Left lung (tissue), 4 donors: ENCODE measurements at regions not wholly inside any gene's neighbourhood (a gene's known extent, or its start where the extent isn't known, plus 50 kb on each side); places are given as distances from the start of the nearest gene placed in this dataset.

Source experiments
- ATAC-seq: fragments of 200-7000 bp; cut with Tn5 transposase; one replicate; pipeline ENCODE4 v1.9.1; 2020; ENCODE audit warnings: moderate library complexity
- DNase-seq, 4 donors: peaks; one replicate each; pipeline ENCODE4 v3.0.0-alpha.2; 2013 to 2020
- H3K27ac ChIP-seq, 2 donors: fragments of 200-600 bp; sonication (generic) in 1 of 2; one replicate each; pipeline versions ENCODE4 v1.5.0 to v1.8.0; 2020 to 2021
- H3K27me3 ChIP-seq, 2 donors: fragments of 200-600 bp; sonication (generic) in 1 of 2; one replicate each; pipeline versions ENCODE4 v1.5.0 to v1.8.0; 2020 to 2021
- H3K36me3 ChIP-seq, 2 donors: fragments of 200-600 bp; sonication (generic) in 1 of 2; one replicate each; pipeline versions ENCODE4 v1.5.0 to v1.8.0; 2020 to 2021
- H3K4me1 ChIP-seq, 2 donors: fragments of 200-600 bp; one replicate each; pipeline ENCODE4 v1.8.0; 2021
- H3K4me3 ChIP-seq, 2 donors: fragments of 200-600 bp; sonication (generic) in 1 of 2; one replicate each; pipeline versions ENCODE4 v1.5.0 to v1.8.0; 2020 to 2021; ENCODE audit warnings: mild to moderate bottlenecking in 1 of 2
- H3K9me3 ChIP-seq, 2 donors: fragments of 200-600 bp; sonication (generic) in 1 of 2; one replicate each; pipeline versions ENCODE4 v1.5.0 to v1.8.0; 2020 to 2021
- CTCF ChIP-seq, 2 donors: fragments of 200-600 bp; sonication (generic) in 1 of 2; IDR thresholded peaks; one replicate each; pipeline versions ENCODE4 v1.5.0 to v1.8.0; 2021; ENCODE audit warnings: antibody characterized with exemption in 2 of 2
- intact Hi-C, 2 donors: fragments of 100-400 bp; cut with DNase I; formaldehyde crosslinking; loops; one replicate each; pipeline versions ENCODE4 v1.11.2 to v1.14.2; 2022
- donor health status: DM: no; HTN: yes; CAD: no.
- donor health status: DM: no; HTN: no; CAD: no.

GRCh38 chr3:105970283-105970682, 101.5 kb upstream of the CBLB start:
- Histone ChIP-seq H3K36me3 (no peaks in the 10 kb centered on the region), H3K27ac (no peak overlapping the region), H3K4me3 (no peak overlapping the region), H3K4me1 (no peaks in the 10 kb centered on the region), H3K9me3 (peaks cover 0 to 13% of the 10 kb centered on the region in 2 donors), H3K27me3 (no peaks in the 10 kb centered on the region)
- no peak for TF ChIP-seq CTCF (IDR thresholded peaks at IDR 0.05)
- intact Hi-C loops, result no loop called here
- DNase-seq, result peak in 3 of 4 donors; percentile 23 to 66 (median 63)
- ATAC-seq, result peak; percentile 83

DNA sequence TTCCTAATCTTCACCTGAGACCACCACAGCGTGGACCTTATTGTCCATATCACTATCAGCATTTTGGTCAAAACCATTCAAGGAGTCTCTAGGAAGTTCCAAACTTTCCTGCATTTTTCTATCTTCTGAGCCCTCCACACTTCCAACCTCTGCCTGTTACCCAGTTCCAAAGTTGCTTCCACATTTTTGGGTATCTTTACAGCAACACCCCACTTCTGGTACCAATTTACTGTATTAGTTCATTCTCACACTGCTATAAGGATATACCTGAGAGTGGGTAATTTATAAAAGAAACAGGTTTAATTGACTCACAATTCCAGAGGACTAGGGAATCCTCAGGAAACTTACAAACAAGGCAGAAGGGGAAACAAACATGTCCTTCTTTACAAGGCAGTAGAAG, 103.3 kb upstream of the CBLB start:
- no peaks in the 10 kb centered on the region for H3K36me3 ChIP-seq
- H3K27me3 ChIP-seq, result no peaks in the 10 kb centered on the region
- intact Hi-C loops, result no loop called here
- no peak for TF ChIP-seq CTCF (IDR thresholded peaks at IDR 0.05)
- no peak overlapping the region for H3K27ac ChIP-seq
- peaks cover 0 to 13% of the 10 kb centered on the region in 2 donors for H3K9me3 ChIP-seq
- no peaks in the 10 kb centered on the region for H3K4me1 ChIP-seq
- ATAC-seq (no peak), DNase-seq (no peak)
- no peak overlapping the region for H3K4me3 ChIP-seq

- Histone ChIP-seq H3K9me3 (peaks cover 0 to 13% of the 10 kb centered on the region in 2 donors), H3K27ac (no peak overlapping the region), H3K27me3 (no peaks in the 10 kb centered on the region), H3K4me3 (no peak overlapping the region), H3K4me1 (no peaks in the 10 kb centered on the region), H3K36me3 (no peaks in the 10 kb centered on the region)
- ATAC-seq, result no peak
- no peak for DNase-seq
- intact Hi-C loops, result no loop called here
- no peak for TF ChIP-seq CTCF (IDR thresholded peaks at IDR 0.05)
Observed at GRCh38 chr3:105974381-105974780, 105.6 kb upstream of the CBLB start.

DNA sequence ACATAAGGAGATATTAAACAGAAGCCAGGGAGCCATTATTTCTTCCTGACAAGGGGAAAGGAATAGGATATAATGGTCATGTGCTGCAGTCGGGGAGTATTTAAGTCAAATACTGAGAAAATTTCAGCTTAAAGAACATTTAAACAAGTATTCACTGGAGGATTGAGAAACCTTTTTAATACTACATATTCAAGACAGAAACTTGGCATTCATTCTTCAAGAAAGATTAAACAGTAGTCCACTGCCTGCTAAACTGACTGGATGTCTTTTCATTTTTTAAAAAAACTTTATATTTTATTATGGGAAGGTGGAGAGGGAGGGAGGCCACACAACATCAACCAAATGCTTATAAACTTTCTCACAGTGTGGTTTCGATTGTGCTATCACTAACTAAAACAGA, 107.4 kb upstream of the CBLB start:
- no peaks in the 10 kb centered on the region for H3K36me3 ChIP-seq
- peak in 1 of 4 donors; percentile 13 for DNase-seq
- no peak overlapping the region for H3K27ac ChIP-seq
- no peak for TF ChIP-seq CTCF (IDR thresholded peaks at IDR 0.05)
- no peaks in the 10 kb centered on the region for H3K27me3 ChIP-seq
- peaks cover 0 to 9% of the 10 kb centered on the region in 2 donors for H3K9me3 ChIP-seq
- no peak for ATAC-seq
- intact Hi-C loops, result no loop called here
- H3K4me3 ChIP-seq, result no peak overlapping the region
- no peaks in the 10 kb centered on the region for H3K4me1 ChIP-seq

- intact Hi-C loops, result no loop called here
- H3K27ac ChIP-seq, result no peak overlapping the region
- no peaks in the 10 kb centered on the region for H3K36me3 ChIP-seq
- no peak for TF ChIP-seq CTCF (IDR thresholded peaks at IDR 0.05)
- no peaks in the 10 kb centered on the region for H3K4me1 ChIP-seq
- no peak overlapping the region for H3K4me3 ChIP-seq
- DNase-seq, result no peak
- no peaks in the 10 kb centered on the region for H3K27me3 ChIP-seq
- no peak for ATAC-seq
- H3K9me3 ChIP-seq, result peaks cover 0 to 8% of the 10 kb centered on the region in 2 donors
Observed at GRCh38 chr3:105979961-105980360, 111.1 kb upstream of the CBLB start.
